IMR-90 (cell line): ENCODE measurements at regions not wholly inside any gene's neighbourhood (a gene's known extent, or its start where the extent isn't known, plus 50 kb on each side); places are given as distances from the start of the nearest gene placed in this dataset.

Experiments used
- ATAC-seq: fragments of 200-7000 bp; cut with Tn5 transposase; 2 replicates; pipeline ENCODE4 v1.9.1; 2020; ENCODE audit warnings: low read depth, mild to moderate bottlenecking, moderate library complexity
- BruUV-seq: library from RNA; stranded (reverse); fragments of 400-500 nt; replicated peaks from 2 replicates; lab custom pipeline; 2021; lab: Mats Ljungman, UMichigan
- CTCF ChIA-PET: fragments of 300-600 bp; formaldehyde crosslinking; extraction: SDS; loops from one replicate; lab custom pipeline; 2021; ENCODE audit warnings: antibody characterized with exemption; lab: Yijun Ruan, JAX
- POLR2A ChIA-PET: fragments of 300-600 bp; sonication (Branson Sonifier 250); formaldehyde crosslinking; loops from one replicate; lab custom pipeline; 2022; ENCODE audit warnings: antibody characterized with exemption; ENCODE audit not compliant: unreplicated experiment; lab: Charles Lee
- DNase-seq: peaks from one replicate; pipeline ENCODE4 v3.0.0; 2013
- H2AFZ ChIP-seq: replicated peaks from 2 replicates; pipeline ENCODE3; 2013; ENCODE audit warnings: low read length, mild to moderate bottlenecking; ENCODE audit not compliant: poor library complexity
- H2AK5ac ChIP-seq: 2 replicates; pipeline ENCODE4 v1.6.1; 2013; ENCODE audit warnings: low read depth, low read length, inconsistent platforms
- H2AK9ac ChIP-seq: replicated peaks from 2 replicates; pipeline ENCODE3; 2013; ENCODE audit warnings: mild to moderate bottlenecking, low read depth, low read length, moderate library complexity; ENCODE audit not compliant: poor library complexity
- H2BK120ac ChIP-seq: 2 replicates; pipeline ENCODE4 v1.6.1; 2013; ENCODE audit warnings: low read depth, low read length, inconsistent platforms
- H2BK15ac ChIP-seq: 3 replicates; pipeline ENCODE4 v1.6.1; 2013; ENCODE audit warnings: low read depth, low read length, inconsistent platforms
- H2BK20ac ChIP-seq: 2 replicates; pipeline ENCODE4 v1.6.1; 2013; ENCODE audit warnings: low read depth, mild to moderate bottlenecking, inconsistent platforms, low read length, moderate library complexity
- H2BK5ac ChIP-seq: 2 replicates; pipeline ENCODE4 v1.6.1; 2013; ENCODE audit warnings: mild to moderate bottlenecking, low read depth, low read length, inconsistent platforms; ENCODE audit not compliant: poor library complexity, severe bottlenecking
- H3K14ac ChIP-seq: replicated peaks from 2 replicates; pipeline ENCODE4 v1.6.1; 2013; ENCODE audit warnings: low read depth, low read length, inconsistent platforms
- H3K18ac ChIP-seq: 2 replicates; pipeline ENCODE4 v1.6.1; 2013; ENCODE audit warnings: low read depth, low read length, control low read depth
- H3K23ac ChIP-seq: 2 replicates; pipeline ENCODE4 v1.6.1; 2013; ENCODE audit warnings: low read depth, low read length, inconsistent platforms
- H3K27ac ChIP-seq: 2 replicates; pipeline ENCODE4 v1.5.1; 2013; ENCODE audit warnings: mild to moderate bottlenecking, control low read depth, low read length; ENCODE audit not compliant: insufficient read depth
- H3K27me3 ChIP-seq: 2 replicates; pipeline ENCODE4 v1.6.1; 2013; ENCODE audit warnings: low read length; ENCODE audit not compliant: control insufficient read depth, insufficient read depth
- H3K36me3 ChIP-seq: 2 replicates; pipeline ENCODE4 v1.6.1; 2013; ENCODE audit warnings: low read length, mixed read lengths; ENCODE audit not compliant: control insufficient read depth, insufficient read depth
- H3K4ac ChIP-seq: 2 replicates; pipeline ENCODE4 v1.6.1; 2013; ENCODE audit warnings: low read depth, low read length, inconsistent platforms
- H3K4me1 ChIP-seq: 2 replicates; pipeline ENCODE4 v1.6.1; 2013; ENCODE audit warnings: low read length, mixed read lengths; ENCODE audit not compliant: control insufficient read depth, insufficient read depth
- H3K4me2 ChIP-seq: 2 replicates; pipeline ENCODE4 v1.6.1; 2013; ENCODE audit warnings: low read depth, mild to moderate bottlenecking, control low read depth, low read length, moderate library complexity
- H3K4me3 ChIP-seq: 2 replicates; pipeline ENCODE4 v1.5.1; 2013; ENCODE audit warnings: low read depth, mild to moderate bottlenecking, control low read depth, low read length, moderate library complexity; ENCODE audit not compliant: insufficient read depth
- H3K56ac ChIP-seq: 2 replicates; pipeline ENCODE4 v1.6.1; 2013; ENCODE audit warnings: low read length, inconsistent platforms; ENCODE audit not compliant: insufficient read depth; ENCODE audit errors: extremely low read depth
- H3K79me1 ChIP-seq, 2 experiments: 2 replicates each; pipeline ENCODE4 v1.6.1; 2013; ENCODE audit warnings: low read length in 2 of 2, inconsistent platforms in 1 of 2, low read depth in 1 of 2
- H3K9ac ChIP-seq: 2 replicates; pipeline ENCODE4 v1.6.1; 2013; ENCODE audit warnings: low read depth, low read length, control low read depth
- H3K9me1 ChIP-seq: 2 replicates; pipeline ENCODE4 v1.6.1; 2013; ENCODE audit warnings: low read length, inconsistent platforms; ENCODE audit not compliant: insufficient read depth
- H3K9me3 ChIP-seq: 2 replicates; pipeline ENCODE4 v1.6.1; 2013; ENCODE audit warnings: low read length; ENCODE audit not compliant: control insufficient read depth, insufficient read depth
- H4K20me1 ChIP-seq: 2 replicates; pipeline ENCODE4 v1.6.1; 2013; ENCODE audit warnings: low read length, inconsistent platforms; ENCODE audit not compliant: insufficient read depth
- H4K5ac ChIP-seq: 2 replicates; pipeline ENCODE4 v1.6.1; 2013; ENCODE audit warnings: mild to moderate bottlenecking, low read depth, low read length, control low read depth
- H4K8ac ChIP-seq, 2 experiments: 2 replicates each; pipeline ENCODE4 v1.6.1; 2013; ENCODE audit warnings: low read depth in 2 of 2, low read length in 2 of 2, control low read depth in 1 of 2, inconsistent platforms in 1 of 2
- H4K91ac ChIP-seq: 2 replicates; pipeline ENCODE4 v1.6.1; 2013; ENCODE audit warnings: low read depth, low read length, inconsistent platforms; ENCODE audit not compliant: insufficient read depth
- BHLHE40 ChIP-seq: fragments of 150-350 bp; IDR thresholded peaks from 2 replicates; pipeline ENCODE4 v1.6.1; 2016; ENCODE audit warnings: mild to moderate bottlenecking, low read depth, low read length
- CEBPB ChIP-seq: IDR thresholded peaks from 2 replicates; pipeline ENCODE4 v1.6.1; 2012; ENCODE audit warnings: low read depth, low read length, improper control_type of control experiment
- CHD1 ChIP-seq: IDR thresholded peaks from 2 replicates; pipeline ENCODE4 v1.6.1; 2012; ENCODE audit warnings: low read depth, low read length, improper control_type of control experiment
- CTCF ChIP-seq: conservative IDR thresholded peaks from 2 replicates; pipeline ENCODE4 v1.5.1; 2012; ENCODE audit warnings: mild to moderate bottlenecking, low read depth, low read length, improper control_type of control experiment
- FOS ChIP-seq: fragments of 150-350 bp; IDR thresholded peaks from 2 replicates; pipeline ENCODE4 v1.6.1; 2016; ENCODE audit warnings: low read depth, low read length
- MXI1 ChIP-seq: IDR thresholded peaks from 2 replicates; pipeline ENCODE4 v1.6.1; 2012; ENCODE audit warnings: low read depth, mild to moderate bottlenecking, low read length, moderate library complexity, borderline replicate concordance
- NFE2L2 ChIP-seq: fragments of 150-350 bp; IDR thresholded peaks from 2 replicates; pipeline ENCODE4 v1.6.1; 2016; ENCODE audit warnings: low read depth, mild to moderate bottlenecking, low read length
- POLR2A ChIP-seq: IDR thresholded peaks from 2 replicates; pipeline ENCODE4 v1.6.1; 2012; ENCODE audit warnings: mild to moderate bottlenecking, low read depth, low read length
- RAD21 ChIP-seq: IDR thresholded peaks from 2 replicates; pipeline ENCODE4 v1.6.1; 2012; ENCODE audit warnings: low read length, improper control_type of control experiment
- RCOR1 ChIP-seq: IDR thresholded peaks from 2 replicates; pipeline ENCODE4 v1.6.1; 2012; ENCODE audit warnings: mild to moderate bottlenecking, low read length, improper control_type of control experiment; ENCODE audit not compliant: insufficient replicate concordance
- RFX5 ChIP-seq: IDR thresholded peaks from 2 replicates; pipeline ENCODE4 v1.8.0; 2012; ENCODE audit warnings: low read depth, mild to moderate bottlenecking, low read length, moderate library complexity
- SMC3 ChIP-seq: fragments of 150-350 bp; IDR thresholded peaks from 2 replicates; pipeline ENCODE4 v1.6.1; 2016; ENCODE audit warnings: low read depth, mild to moderate bottlenecking, antibody characterized with exemption, low read length, moderate library complexity
- USF2 ChIP-seq: fragments of 150-350 bp; IDR thresholded peaks from 2 replicates; pipeline ENCODE4 v1.6.1; 2017; ENCODE audit warnings: mild to moderate bottlenecking, antibody characterized with exemption, low read length, low read depth
- WGBS, 2 experiments: methylation state at CpG; one replicate each; pipeline versions ENCODE4 v1.1.5 to v1.1.7; 2013; ENCODE audit warnings: missing lambda C conversion rate in 2 of 2; ENCODE audit not compliant: insufficient read length in 1 of 2; ENCODE audit errors: extremely low coverage in 2 of 2; 5-methylcytosine and 5-hydroxymethylcytosine counted together
- dilution Hi-C: fragments of 300-500 bp; cut with HindIII; formaldehyde crosslinking; loops from one replicate; pipeline ENCODE4 v1.14.3; 2018; ENCODE audit warnings: low sequenced_read_pairs; ENCODE audit not compliant: unreplicated experiment
- in situ Hi-C: fragments of 300-500 bp; cut with MboI; formaldehyde crosslinking; loops from 3 replicates; pipeline ENCODE4 v1.14.3; 2019; ENCODE audit warnings: low sequenced_read_pairs, inconsistent platforms, mixed read lengths
- intact Hi-C: fragments of 100-400 bp; cut with micrococcal nuclease; formaldehyde crosslinking; loops from 2 replicates; pipeline ENCODE4 v1.10.0; 2022

GRCh38 chr6:103140308-103141027 lies 1719.3 kb downstream of the HACE1 start:
- Histone ChIP-seq H2BK5ac (no peak overlapping the region), H3K9ac (no peak overlapping the region), H4K8ac (no peak overlapping the region), H3K14ac (no peak overlapping the region), H3K56ac (no peak overlapping the region), H3K4ac (no peak overlapping the region), H4K5ac (no peak overlapping the region), H3K27me3 (no peaks in the 10 kb centered on the region), H2BK20ac (no peak overlapping the region), H3K9me3 (peaks cover 12% of the 10 kb centered on the region), H3K9me1 (no peaks in the 10 kb centered on the region), H3K23ac (no peak overlapping the region), H2BK15ac (no peak overlapping the region), H3K4me2 (no peak overlapping the region), H2AK5ac (no peak overlapping the region), H3K4me1 (no peaks in the 10 kb centered on the region), H2BK120ac (no peak overlapping the region), H3K79me1 (no peaks in the 10 kb centered on the region), H4K20me1 (no peaks in the 10 kb centered on the region), H2AK9ac (no peak overlapping the region), H3K4me3 (no peak overlapping the region), H3K36me3 (no peaks in the 10 kb centered on the region), H2AFZ (peak overlapping the region; percentile 21), H3K27ac (no peak overlapping the region), H3K18ac (no peak overlapping the region), H4K91ac (no peak overlapping the region)
- ChIA-PET CTCF (no interaction called here), POLR2A (no interaction called here)
- TF ChIP-seq RCOR1 (no peak), USF2 (no peak), CEBPB (no peak), RFX5 (no peak), POLR2A (no peak), CHD1 (no peak), BHLHE40 (no peak), MXI1 (no peak), RAD21 (no peak), SMC3 (no peak), FOS (no peak), NFE2L2 (no peak), CTCF (no peak)
- no CpG with 5 or more reads among the region's 6 CpGs for WGBS, 2 experiments
- intact Hi-C loops, result no loop called here
- no peak for ATAC-seq
- BruUV-seq, result no TSS peak
- dilution Hi-C loops, result no loop called here
- DNase-seq, result no peak
- in situ Hi-C loops, result no loop called here
